Loucy (cell line): ENCODE measurements at regions not wholly inside any gene's neighbourhood (a gene's known extent, or its start where the extent isn't known, plus 50 kb on each side); places are given as distances from the start of the nearest gene placed in this dataset.

Experiments
- H2AFZ ChIP-seq: fragments of 200-600 bp; sonication (generic); 2 replicates; pipeline ENCODE4 v1.6.0; 2016; ENCODE audit warnings: antibody characterized with exemption, mild to moderate bottlenecking, low read length, moderate library complexity
- H3F3A ChIP-seq: fragments of 200-600 bp; 2 replicates; pipeline ENCODE4 v1.6.0; 2016; ENCODE audit warnings: antibody characterized with exemption, low read depth, mild to moderate bottlenecking
- H3K27me3 ChIP-seq: fragments of 200-600 bp; sonication (generic); 2 replicates; pipeline ENCODE4 v1.6.1; 2014; ENCODE audit warnings: low read length, mild to moderate bottlenecking; ENCODE audit not compliant: insufficient read depth, poor library complexity, severe bottlenecking
- H3K36me3 ChIP-seq: fragments of 200-600 bp; sonication (generic); 2 replicates; pipeline ENCODE4 v1.6.1; 2016; ENCODE audit warnings: low read length; ENCODE audit not compliant: insufficient read depth
- H3K4me1 ChIP-seq: fragments of 200-600 bp; sonication (generic); 2 replicates; pipeline ENCODE4 v1.5.1; 2014; ENCODE audit warnings: low read length, mild to moderate bottlenecking; ENCODE audit not compliant: insufficient read depth, poor library complexity, severe bottlenecking
- H3K4me2 ChIP-seq: fragments of 200-600 bp; sonication (generic); 2 replicates; pipeline ENCODE4 v1.6.0; 2014; ENCODE audit warnings: antibody characterized with exemption, low read length, low read depth, mild to moderate bottlenecking; ENCODE audit not compliant: poor library complexity, severe bottlenecking
- H3K4me3 ChIP-seq: fragments of 200-600 bp; sonication (generic); 2 replicates; pipeline ENCODE4 v1.5.1; 2014; ENCODE audit warnings: low read length, mild to moderate bottlenecking, mixed read lengths; ENCODE audit not compliant: poor library complexity, severe bottlenecking
- H3K79me2 ChIP-seq: fragments of 200-600 bp; sonication (generic); 2 replicates; pipeline ENCODE4 v1.6.1; 2014; ENCODE audit warnings: low read length; ENCODE audit not compliant: insufficient read depth
- H3K9ac ChIP-seq: fragments of 200-600 bp; sonication (generic); 2 replicates; pipeline ENCODE4 v1.6.0; 2014; ENCODE audit warnings: mild to moderate bottlenecking, low read depth, low read length, moderate library complexity; ENCODE audit not compliant: poor library complexity, severe bottlenecking
- H3K9me2 ChIP-seq: fragments of 200-600 bp; sonication (generic); replicated peaks from 2 replicates; pipeline ENCODE4 v1.6.1; 2016; ENCODE audit warnings: low read depth, low read length, mixed read lengths
- H3K9me3 ChIP-seq: fragments of 200-600 bp; sonication (generic); 2 replicates; pipeline ENCODE4 v1.6.1; 2014; ENCODE audit warnings: mild to moderate bottlenecking, antibody characterized with exemption, low read length, low read depth; ENCODE audit not compliant: insufficient read depth
- H4K20me1 ChIP-seq: fragments of 200-600 bp; sonication (generic); 2 replicates; pipeline ENCODE4 v1.6.0; 2014; ENCODE audit warnings: antibody characterized with exemption, low read length, mild to moderate bottlenecking; ENCODE audit not compliant: insufficient read depth, poor library complexity, severe bottlenecking
- CTCF ChIP-seq: fragments of 200-600 bp; sonication (generic); conservative IDR thresholded peaks from 2 replicates; pipeline ENCODE4 v1.5.1; 2014; ENCODE audit warnings: mild to moderate bottlenecking, antibody characterized with exemption, low read length
- EZH2phosphoT487 ChIP-seq: fragments of 200-600 bp; IDR thresholded peaks from 2 replicates; pipeline ENCODE4 v1.6.1; 2018; ENCODE audit warnings: antibody characterized with exemption, mild to moderate bottlenecking, moderate library complexity, borderline replicate concordance

GRCh38 chr18:47522359-47522758 lies 270.9 kb upstream of the SKOR2 start:
- H3K36me3 ChIP-seq: no peaks in the 10 kb centered on the region
- H3K9me2 ChIP-seq: no peaks in the 10 kb centered on the region
- H3K27me3 ChIP-seq: no peaks in the 10 kb centered on the region
- no peaks in the 10 kb centered on the region for H3F3A ChIP-seq
- no peaks in the 10 kb centered on the region for H3K4me1 ChIP-seq
- TF ChIP-seq EZH2phosphoT487 (no peak), CTCF (no peak)
- no peak overlapping the region for H2AFZ ChIP-seq
- no peaks in the 10 kb centered on the region for H3K9me3 ChIP-seq
- no peaks in the 10 kb centered on the region for H3K79me2 ChIP-seq
- H3K9ac ChIP-seq: no peak overlapping the region
- no peaks in the 10 kb centered on the region for H4K20me1 ChIP-seq
- no peak overlapping the region for H3K4me2 ChIP-seq
- H3K4me3 ChIP-seq: no peak overlapping the region

DNA sequence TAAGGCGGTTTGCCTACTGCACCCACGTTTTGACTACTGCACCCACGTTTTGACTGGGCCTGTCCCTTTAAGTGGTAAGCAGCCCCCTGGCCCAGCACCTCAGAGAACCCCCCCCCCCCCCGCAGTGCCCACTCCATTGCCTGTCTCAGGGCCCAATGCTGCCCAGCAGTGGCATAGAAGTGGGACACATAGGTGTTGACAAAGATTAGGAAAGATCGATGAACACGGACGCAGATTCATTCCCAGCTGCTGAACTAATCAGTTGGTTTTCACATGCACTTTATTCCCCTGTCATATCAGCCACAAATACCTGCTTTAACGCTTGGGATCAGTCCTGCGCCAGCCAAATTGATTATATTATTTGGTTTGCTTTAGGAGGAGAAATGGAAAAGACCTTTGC lies 268.8 kb upstream of the SKOR2 start:
- no peaks in the 10 kb centered on the region for H3K9me2 ChIP-seq
- no peak overlapping the region for H3K4me2 ChIP-seq
- H3K79me2 ChIP-seq: no peaks in the 10 kb centered on the region
- H3K4me1 ChIP-seq: no peaks in the 10 kb centered on the region
- no peak overlapping the region for H3K9ac ChIP-seq
- H3K36me3 ChIP-seq: no peaks in the 10 kb centered on the region
- no peaks in the 10 kb centered on the region for H3F3A ChIP-seq
- H3K27me3 ChIP-seq: no peaks in the 10 kb centered on the region
- no peaks in the 10 kb centered on the region for H3K9me3 ChIP-seq
- no peak overlapping the region for H3K4me3 ChIP-seq
- TF ChIP-seq EZH2phosphoT487: no peak
- no peak for TF ChIP-seq CTCF
- no peaks in the 10 kb centered on the region for H4K20me1 ChIP-seq
- no peak overlapping the region for H2AFZ ChIP-seq

DNA sequence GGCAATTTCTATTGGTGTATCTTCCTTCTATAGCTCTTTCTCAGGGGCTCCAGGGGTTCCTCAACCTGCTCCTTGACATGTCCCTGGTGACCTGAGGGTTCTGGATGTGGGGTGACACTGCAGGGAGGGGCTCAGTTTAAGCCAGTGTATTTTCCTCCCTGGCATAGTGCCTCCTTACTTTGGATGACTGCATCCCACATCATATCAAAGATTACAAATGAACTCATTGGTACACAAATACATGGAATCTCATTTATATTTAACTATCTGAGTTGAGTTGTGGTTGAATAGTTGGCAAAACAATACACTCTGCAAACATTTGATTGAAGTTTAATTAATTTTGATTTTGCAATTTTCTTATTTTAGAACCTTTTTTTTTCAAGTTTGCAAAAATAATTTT lies 268.2 kb upstream of the SKOR2 start:
- no peak overlapping the region for H3K4me3 ChIP-seq
- no peaks in the 10 kb centered on the region for H3K36me3 ChIP-seq
- no peaks in the 10 kb centered on the region for H3K9me2 ChIP-seq
- no peaks in the 10 kb centered on the region for H3K27me3 ChIP-seq
- no peak overlapping the region for H3K4me2 ChIP-seq
- H3K79me2 ChIP-seq: no peaks in the 10 kb centered on the region
- no peak for TF ChIP-seq CTCF
- no peak for TF ChIP-seq EZH2phosphoT487
- no peaks in the 10 kb centered on the region for H4K20me1 ChIP-seq
- no peaks in the 10 kb centered on the region for H3F3A ChIP-seq
- no peak overlapping the region for H3K9ac ChIP-seq
- H2AFZ ChIP-seq: no peak overlapping the region
- H3K9me3 ChIP-seq: no peaks in the 10 kb centered on the region
- H3K4me1 ChIP-seq: no peaks in the 10 kb centered on the region
